Neutrophil (primary cell): ENCODE measurements at regions not wholly inside any gene's neighbourhood (a gene's known extent, or its start where the extent isn't known, plus 50 kb on each side); places are given as distances from the start of the nearest gene placed in this dataset.

Experiments used
- H3K27ac ChIP-seq: fragments of 200-600 bp; sonication (generic); 2 replicates; pipeline ENCODE4 v1.5.1; 2016; ENCODE audit warnings: mild to moderate bottlenecking, moderate library complexity
- H3K27me3 ChIP-seq: fragments of 200-600 bp; sonication (generic); 2 replicates; pipeline ENCODE4 v1.6.0; 2016; ENCODE audit warnings: mild to moderate bottlenecking
- H3K36me3 ChIP-seq: fragments of 200-600 bp; sonication (generic); 2 replicates; pipeline ENCODE4 v1.5.1; 2017
- H3K4me1 ChIP-seq, 2 experiments: fragments of 200-600 bp in 1 of 2; sonication (generic) in 1 of 2; 1 replicate in 1 of 2; 2 replicates in 1 of 2; pipeline versions ENCODE4 v1.5.1 to v1.6.1; 2013 to 2016; ENCODE audit warnings: low read depth in 1 of 2, low read length in 1 of 2, mild to moderate bottlenecking in 1 of 2, moderate library complexity in 1 of 2; ENCODE audit not compliant: control insufficient read depth in 1 of 2, insufficient read depth in 1 of 2
- H3K4me3 ChIP-seq, 2 experiments: fragments of 200-600 bp in 1 of 2; sonication (generic) in 1 of 2; 1 replicate in 1 of 2; 2 replicates in 1 of 2; pipeline ENCODE4 v1.5.1; 2013 to 2016; ENCODE audit warnings: low read depth in 1 of 2, low read length in 1 of 2, mild to moderate bottlenecking in 1 of 2, moderate library complexity in 1 of 2
- H3K9me3 ChIP-seq: fragments of 200-600 bp; sonication (generic); 2 replicates; pipeline ENCODE4 v1.5.1; 2016
- TF ChIP-seq, protein P1 (sequence below): fragments of 200-600 bp; sonication (generic); IDR thresholded peaks from 2 replicates; pipeline ENCODE4 v1.5.1; 2016; ENCODE audit warnings: antibody characterized with exemption

DNA sequence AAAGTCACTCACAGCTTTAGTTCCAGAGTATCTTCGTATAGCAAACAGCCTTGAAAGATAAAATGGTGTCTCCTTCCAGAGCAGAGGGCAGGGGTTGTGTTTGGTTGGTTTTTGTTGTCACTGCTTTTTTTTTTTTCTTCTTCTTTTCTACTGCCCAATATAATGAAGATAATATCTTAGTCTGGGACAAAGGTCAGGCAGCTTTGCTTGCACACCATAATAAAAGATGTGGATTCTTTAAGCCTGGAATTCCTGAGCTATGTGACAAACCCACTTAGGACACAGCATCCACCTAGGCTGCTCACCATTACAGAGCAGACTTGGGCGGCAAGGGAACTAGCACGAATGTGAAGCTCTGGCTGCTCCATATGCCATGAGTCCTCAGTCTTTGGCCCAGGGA is 165.6 kb upstream of the MIR17HG start:
- no peaks in the 10 kb centered on the region for H3K27me3 ChIP-seq
- no peaks in the 10 kb centered on the region for H3K9me3 ChIP-seq
- H3K27ac ChIP-seq, result no peak overlapping the region
- no peaks in the 10 kb centered on the region for H3K4me1 ChIP-seq
- TF ChIP-seq, protein P1, sequence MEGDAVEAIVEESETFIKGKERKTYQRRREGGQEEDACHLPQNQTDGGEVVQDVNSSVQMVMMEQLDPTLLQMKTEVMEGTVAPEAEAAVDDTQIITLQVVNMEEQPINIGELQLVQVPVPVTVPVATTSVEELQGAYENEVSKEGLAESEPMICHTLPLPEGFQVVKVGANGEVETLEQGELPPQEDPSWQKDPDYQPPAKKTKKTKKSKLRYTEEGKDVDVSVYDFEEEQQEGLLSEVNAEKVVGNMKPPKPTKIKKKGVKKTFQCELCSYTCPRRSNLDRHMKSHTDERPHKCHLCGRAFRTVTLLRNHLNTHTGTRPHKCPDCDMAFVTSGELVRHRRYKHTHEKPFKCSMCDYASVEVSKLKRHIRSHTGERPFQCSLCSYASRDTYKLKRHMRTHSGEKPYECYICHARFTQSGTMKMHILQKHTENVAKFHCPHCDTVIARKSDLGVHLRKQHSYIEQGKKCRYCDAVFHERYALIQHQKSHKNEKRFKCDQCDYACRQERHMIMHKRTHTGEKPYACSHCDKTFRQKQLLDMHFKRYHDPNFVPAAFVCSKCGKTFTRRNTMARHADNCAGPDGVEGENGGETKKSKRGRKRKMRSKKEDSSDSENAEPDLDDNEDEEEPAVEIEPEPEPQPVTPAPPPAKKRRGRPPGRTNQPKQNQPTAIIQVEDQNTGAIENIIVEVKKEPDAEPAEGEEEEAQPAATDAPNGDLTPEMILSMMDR, result no peak
- no peaks in the 10 kb centered on the region for H3K36me3 ChIP-seq
- H3K4me3 ChIP-seq, result no peak overlapping the region

DNA sequence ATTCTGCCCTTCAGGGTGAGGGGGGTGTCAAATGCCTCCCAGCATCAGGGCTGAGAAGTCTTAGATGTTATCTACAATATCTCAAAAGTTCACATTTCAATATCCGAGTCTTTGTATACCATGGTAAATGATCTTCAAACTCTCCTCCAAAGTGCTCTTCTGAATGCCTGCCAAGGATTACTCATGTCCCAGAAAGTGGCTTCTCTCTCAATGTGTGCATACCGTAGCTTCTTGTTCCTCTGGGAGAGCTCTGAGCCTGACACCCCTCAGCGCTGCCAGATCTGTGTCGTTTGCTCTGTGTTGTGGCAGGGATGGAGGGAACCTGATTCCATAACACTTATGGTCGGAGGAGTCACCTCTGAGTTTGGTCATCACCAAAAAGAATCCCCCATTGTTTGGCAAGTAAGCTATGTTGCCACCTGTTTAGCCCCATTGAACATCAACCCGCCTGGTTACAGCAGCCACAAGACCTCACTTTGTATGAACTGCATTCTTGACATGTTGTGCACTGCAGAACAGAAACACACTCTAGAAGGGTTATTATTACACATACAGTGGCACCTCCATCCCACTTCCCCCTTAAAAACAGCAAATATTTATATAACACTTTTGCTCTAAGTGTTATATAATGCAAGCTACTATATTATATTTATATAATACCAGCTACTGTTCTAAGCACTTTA is 163.1 kb upstream of the MIR17HG start:
- Histone ChIP-seq H3K4me3 (no peak overlapping the region), H3K27ac (no peak overlapping the region), H3K4me1 (no peaks in the 10 kb centered on the region), H3K36me3 (no peaks in the 10 kb centered on the region), H3K9me3 (no peaks in the 10 kb centered on the region), H3K27me3 (no peaks in the 10 kb centered on the region)
- TF ChIP-seq, protein P1, result no peak

DNA sequence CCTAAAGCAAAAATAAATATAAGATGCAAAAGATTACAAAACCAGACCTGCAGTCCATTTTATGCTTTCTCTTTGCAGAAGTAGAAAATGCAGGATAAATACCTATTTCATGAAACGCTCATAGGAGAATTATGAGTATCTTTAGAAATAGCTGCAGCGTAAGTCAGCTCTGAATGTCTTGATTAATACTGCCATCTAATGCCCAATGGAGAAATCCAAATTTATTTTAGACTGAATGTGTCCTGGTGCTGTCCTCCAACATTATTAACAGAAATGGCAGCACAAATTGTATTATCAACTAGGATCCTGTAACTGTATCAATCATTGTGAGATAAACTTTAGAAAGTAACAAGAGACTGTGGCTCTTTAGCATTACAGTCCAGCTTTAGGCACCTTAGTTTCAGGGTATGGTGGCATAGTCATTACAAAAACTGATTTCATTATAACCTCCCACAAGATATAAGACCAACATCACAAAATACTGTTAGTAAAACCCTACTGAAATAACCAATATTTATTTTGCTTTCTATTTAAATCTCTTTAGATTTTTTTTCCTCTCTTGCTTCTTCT is 162.1 kb upstream of the MIR17HG start:
- H3K36me3 ChIP-seq, result no peaks in the 10 kb centered on the region
- H3K4me3 ChIP-seq, result no peak overlapping the region
- H3K27ac ChIP-seq, result no peak overlapping the region
- TF ChIP-seq, protein P1, result no peak
- no peaks in the 10 kb centered on the region for H3K4me1 ChIP-seq
- no peaks in the 10 kb centered on the region for H3K27me3 ChIP-seq
- H3K9me3 ChIP-seq, result no peaks in the 10 kb centered on the region

DNA sequence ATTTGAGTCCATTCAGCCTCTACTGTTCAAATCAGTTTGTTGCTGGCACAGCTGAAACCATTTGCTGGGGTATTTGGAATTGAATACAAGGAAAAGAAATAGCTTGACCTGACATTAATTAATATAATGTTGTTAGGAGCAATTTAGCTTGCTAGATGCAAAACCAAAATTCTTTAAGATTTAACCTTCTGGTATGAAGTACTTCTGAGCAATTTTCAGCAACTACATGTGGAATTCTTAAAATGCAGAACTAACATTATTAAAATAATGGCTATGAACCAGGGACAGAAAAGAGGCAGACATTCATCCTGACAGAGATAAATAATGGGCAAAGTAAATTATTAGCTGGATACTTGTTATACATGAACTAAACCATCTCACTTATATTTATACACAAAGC is 160.0 kb upstream of the MIR17HG start:
- TF ChIP-seq, protein P1, result no peak

DNA sequence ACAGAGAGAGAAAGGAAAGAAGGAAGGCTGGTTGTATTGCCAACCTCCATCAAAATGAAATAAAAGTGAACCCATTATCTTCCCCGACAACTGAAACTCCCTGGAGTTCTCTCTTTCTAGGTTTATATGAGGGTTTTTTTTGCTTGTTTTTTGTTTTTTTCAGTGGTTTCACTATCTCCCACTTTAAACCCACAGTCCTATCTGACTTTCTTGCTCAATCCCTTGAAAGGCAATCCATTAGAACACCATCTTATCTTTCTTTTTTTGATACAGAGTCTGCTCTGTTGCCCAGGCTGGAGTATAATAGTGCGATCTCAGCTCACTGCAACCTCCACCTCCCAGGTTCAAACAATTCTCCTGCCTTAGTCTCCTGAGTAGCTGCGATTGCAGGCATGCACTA is 158.0 kb upstream of the MIR17HG start:
- Histone ChIP-seq H3K9me3 (no peaks in the 10 kb centered on the region), H3K27ac (no peak overlapping the region), H3K4me1 (no peaks in the 10 kb centered on the region), H3K27me3 (no peaks in the 10 kb centered on the region), H3K36me3 (no peaks in the 10 kb centered on the region), H3K4me3 (no peak overlapping the region)
- TF ChIP-seq, protein P1, result no peak

More for the DNA sequence above, 160.0 kb upstream of the MIR17HG start:
- no peaks in the 10 kb centered on the region for H3K9me3 ChIP-seq
- no peaks in the 10 kb centered on the region for H3K27me3 ChIP-seq
- no peak overlapping the region for H3K27ac ChIP-seq
- no peaks in the 10 kb centered on the region for H3K36me3 ChIP-seq
- no peaks in the 10 kb centered on the region for H3K4me1 ChIP-seq
- H3K4me3 ChIP-seq, result no peak overlapping the region
